HEK293 (cell line): ENCODE measurements at regions not wholly inside any gene's neighbourhood (a gene's known extent, or its start where the extent isn't known, plus 50 kb on each side); places are given as distances from the start of the nearest gene placed in this dataset.

ENCODE experiments used
- CTCF ChIA-PET: fragments of 350-600 bp; formaldehyde crosslinking; extraction: SDS; loops from one replicate; lab custom pipeline; 2021; ENCODE audit warnings: antibody characterized with exemption; lab: Yijun Ruan, JAX
- POLR2A ChIA-PET: fragments of 300-600 bp; formaldehyde crosslinking; extraction: SDS; loops from one replicate; lab custom pipeline; 2020; ENCODE audit warnings: antibody characterized with exemption, inconsistent platforms; lab: Yijun Ruan, JAX
- H3K27ac ChIP-seq: fragments of 200-500 bp; sonication (Bioruptor generic); 2 replicates; pipeline ENCODE4 v1.5.1; 2014; ENCODE audit warnings: low read depth, low read length, control low read depth, inconsistent platforms; ENCODE audit errors: extremely low read depth
- H3K36me3 ChIP-seq, 2 experiments: fragments of 200-500 bp in 1 of 2; sonication (Bioruptor generic) in 1 of 2; 1 replicate in 1 of 2; 2 replicates in 1 of 2; pipeline ENCODE4 v1.5.1; 2014 to 2017; ENCODE audit warnings: inconsistent platforms in 2 of 2, low read length in 2 of 2; ENCODE audit not compliant: control insufficient read depth in 2 of 2, insufficient read depth in 1 of 2
- H3K4me1 ChIP-seq: fragments of 200-500 bp; sonication (Bioruptor generic); 2 replicates; pipeline ENCODE4 v1.5.1; 2014; ENCODE audit warnings: mild to moderate bottlenecking, low read length, inconsistent platforms; ENCODE audit not compliant: control insufficient read depth, insufficient read depth
- H3K4me3 ChIP-seq: 2 replicates; pipeline ENCODE4 v1.5.1; 2011; ENCODE audit warnings: low read depth, mild to moderate bottlenecking, control low read depth, low read length, moderate library complexity
- H3K9me3 ChIP-seq: fragments of 200-500 bp; sonication (Bioruptor generic); 2 replicates; pipeline ENCODE4 v1.5.1; 2014; ENCODE audit warnings: low read depth, low read length, inconsistent platforms; ENCODE audit not compliant: control insufficient read depth, insufficient read depth
- AEBP2 ChIP-seq: fragments of 450-650 bp; formaldehyde crosslinking; IDR thresholded peaks from 2 replicates; pipeline ENCODE4 v1.5.1; 2016; ENCODE audit warnings: missing biosample characterization, missing genetic modification characterization, borderline replicate concordance
- BCL11A ChIP-seq: fragments of 450-650 bp; formaldehyde crosslinking; IDR thresholded peaks from 2 replicates; pipeline ENCODE4 v1.5.1; 2016; ENCODE audit warnings: low read depth, missing biosample characterization, missing genetic modification characterization
- KLF9 ChIP-seq: fragments of 450-650 bp; formaldehyde crosslinking; IDR thresholded peaks from 2 replicates; pipeline ENCODE4 v1.5.1; 2016; ENCODE audit warnings: missing biosample characterization, missing genetic modification characterization, low read depth
- MEIS1 ChIP-seq: sonication (generic); formaldehyde crosslinking; IDR thresholded peaks from 2 replicates; pipeline ENCODE4 v1.8.1; 2022; ENCODE audit warnings: missing genetic modification reagents, mild to moderate bottlenecking, borderline replicate concordance
- OSR2 ChIP-seq: fragments of 450-650 bp; formaldehyde crosslinking; IDR thresholded peaks from 2 replicates; pipeline ENCODE4 v1.5.1; 2016; ENCODE audit warnings: missing biosample characterization, missing genetic modification characterization
- PRDM10 ChIP-seq: fragments of 450-650 bp; formaldehyde crosslinking; IDR thresholded peaks from 2 replicates; pipeline ENCODE4 v1.5.1; 2016; ENCODE audit warnings: missing biosample characterization, missing genetic modification characterization
- ZBTB26 ChIP-seq: fragments of 450-650 bp; formaldehyde crosslinking; optimal IDR thresholded peaks from 2 replicates; pipeline ENCODE3; 2016; ENCODE audit warnings: missing biosample characterization, mild to moderate bottlenecking, missing genetic modification characterization
- ZNF132 ChIP-seq: fragments of 450-650 bp; formaldehyde crosslinking; IDR thresholded peaks from 2 replicates; pipeline ENCODE4 v1.5.1; 2017; ENCODE audit warnings: missing biosample characterization, missing genetic modification characterization, borderline replicate concordance
- ZNF169 ChIP-seq: fragments of 450-650 bp; formaldehyde crosslinking; IDR thresholded peaks from 2 replicates; pipeline ENCODE4 v1.5.1; 2016; ENCODE audit warnings: missing biosample characterization, missing genetic modification characterization
- ZNF266 ChIP-seq: fragments of 450-650 bp; formaldehyde crosslinking; IDR thresholded peaks from 2 replicates; pipeline ENCODE4 v1.5.1; 2016; ENCODE audit warnings: missing biosample characterization, missing genetic modification characterization, low read depth
- ZNF335 ChIP-seq: fragments of 450-650 bp; formaldehyde crosslinking; conservative IDR thresholded peaks from 2 replicates; pipeline ENCODE4 v1.5.1; 2016; ENCODE audit warnings: missing biosample characterization, missing genetic modification characterization
- ZNF341 ChIP-seq: fragments of 450-650 bp; formaldehyde crosslinking; IDR thresholded peaks from 2 replicates; pipeline ENCODE4; 2016; ENCODE audit warnings: low read depth, missing biosample characterization, missing genetic modification characterization
- ZNF394 ChIP-seq: fragments of 450-650 bp; formaldehyde crosslinking; IDR thresholded peaks from 2 replicates; pipeline ENCODE4 v1.5.1; 2016; ENCODE audit warnings: missing biosample characterization, missing genetic modification characterization, mild to moderate bottlenecking, moderate library complexity, borderline replicate concordance
- ZNF426 ChIP-seq: fragments of 450-650 bp; formaldehyde crosslinking; IDR thresholded peaks from 2 replicates; pipeline ENCODE4 v1.5.1; 2017; ENCODE audit warnings: missing biosample characterization, missing genetic modification characterization, mild to moderate bottlenecking, inconsistent platforms, moderate library complexity
- ZNF449 ChIP-seq: fragments of 450-650 bp; formaldehyde crosslinking; IDR thresholded peaks from 2 replicates; pipeline ENCODE4 v1.5.1; 2017; ENCODE audit warnings: missing biosample characterization, mild to moderate bottlenecking, missing genetic modification characterization, moderate library complexity
- ZNF549 ChIP-seq: fragments of 450-650 bp; IDR thresholded peaks from 2 replicates; pipeline ENCODE4 v1.5.1; 2018; ENCODE audit warnings: missing biosample characterization, missing genetic modification characterization, mild to moderate bottlenecking, inconsistent platforms, moderate library complexity
- ZNF610 ChIP-seq: fragments of 450-650 bp; formaldehyde crosslinking; IDR thresholded peaks from 2 replicates; pipeline ENCODE4 v1.5.1; 2016; ENCODE audit warnings: missing biosample characterization, missing genetic modification characterization, borderline replicate concordance
- ZNF654 ChIP-seq: fragments of 450-650 bp; formaldehyde crosslinking; IDR thresholded peaks from 2 replicates; pipeline ENCODE4 v1.5.1; 2016; ENCODE audit warnings: low read depth, missing biosample characterization, missing genetic modification characterization
- ZNF660 ChIP-seq: fragments of 450-650 bp; IDR thresholded peaks from 2 replicates; pipeline ENCODE4 v1.5.1; 2018; ENCODE audit warnings: missing biosample characterization, mild to moderate bottlenecking, missing genetic modification characterization
- ZNF704 ChIP-seq: fragments of 450-650 bp; formaldehyde crosslinking; IDR thresholded peaks from 2 replicates; pipeline ENCODE4 v1.5.1; 2016; ENCODE audit warnings: missing biosample characterization, missing genetic modification characterization
- TF ChIP-seq, protein P1 (sequence below): fragments of 450-650 bp; formaldehyde crosslinking; IDR thresholded peaks from 2 replicates; pipeline ENCODE4 v1.5.1; 2017; ENCODE audit warnings: missing biosample characterization, missing genetic modification characterization

GRCh38 chr9:115194216-115194615 is 76.3 kb upstream of the TNC start:
- no peaks in the 10 kb centered on the region for H3K9me3 ChIP-seq
- 0 out of 2 replicates have a peak, but pooled peaks cover 4% of the 10 kb centered on the region for H3K4me1 ChIP-seq
- no peak overlapping the region for H3K27ac ChIP-seq
- TF ChIP-seq ZNF132 (tag by site-specific recombination), result no peak
- TF ChIP-seq ZNF654 (tag by site-specific recombination), result no peak
- TF ChIP-seq ZNF610, result no peak
- TF ChIP-seq BCL11A (tag by site-specific recombination), result no peak
- no peak for TF ChIP-seq ZNF394 (tag by site-specific recombination)
- TF ChIP-seq ZBTB26 (tag by site-specific recombination), result no peak
- TF ChIP-seq AEBP2 (tag by site-specific recombination), result no peak
- TF ChIP-seq ZNF660 (tag by site-specific recombination), result no peak
- no peak for TF ChIP-seq KLF9 (tag by site-specific recombination)
- no peak for TF ChIP-seq MEIS1 (CRISPR knock-in tag)
- TF ChIP-seq ZNF335 (tag by site-specific recombination), result no peak
- no peak for TF ChIP-seq ZNF341 (tag by site-specific recombination)
- no peak for TF ChIP-seq PRDM10
- CTCF ChIA-PET, result interaction anchor here (0.9 to 1.8 kb wide), 3 partner anchors 20 to 330 kb away, joined by 3 to 4 read pairs (median 3); partner anchors contain the start of gene TNC
- POLR2A ChIA-PET, result no interaction called here
- no peaks in the 10 kb centered on the region for H3K36me3 ChIP-seq
- no peak overlapping the region for H3K4me3 ChIP-seq

- H3K9me3 ChIP-seq, result no peaks in the 10 kb centered on the region
- H3K36me3 ChIP-seq, result no peaks in the 10 kb centered on the region
- POLR2A ChIA-PET, result no interaction called here
- H3K27ac ChIP-seq, result no peak overlapping the region
- H3K4me3 ChIP-seq, result no peak overlapping the region
- H3K4me1 ChIP-seq, result 0 out of 2 replicates have a peak, but pooled peaks cover 4% of the 10 kb centered on the region
- no peak for TF ChIP-seq ZNF169 (tag by site-specific recombination)
- 0 out of 2 replicates have a peak, but pooled peaks have one; percentile 28 for TF ChIP-seq ZNF549
- CTCF ChIA-PET, result no interaction called here
These were observed 78.0 kb upstream of the TNC start for GRCh38 chr9:115195912-115196311.

GRCh38 chr9:115196919-115197318 is 79.0 kb upstream of the TNC start:
- Histone ChIP-seq H3K36me3 (no peaks in the 10 kb centered on the region), H3K4me3 (no peak overlapping the region), H3K9me3 (no peaks in the 10 kb centered on the region), H3K4me1 (0 out of 2 replicates have a peak, but pooled peaks cover 4% of the 10 kb centered on the region), H3K27ac (no peak overlapping the region)
- POLR2A ChIA-PET, result interaction anchor here (1.3 kb wide), 1 partner anchor 79 kb away, joined by 5 read pairs; the partner anchor contains the start of gene TNC
- CTCF ChIA-PET, result interaction anchor here (0.7 kb wide), 1 partner anchor 182 kb away, joined by 3 read pairs; no protein-coding TSS in a partner anchor
- TF ChIP-seq ZNF426 (no peak), ZNF704 (no peak), ZNF266 (no peak), OSR2 (tag by site-specific recombination) (no peak), ZNF449 (tag by site-specific recombination) (no peak)
- TF ChIP-seq, protein P1, sequence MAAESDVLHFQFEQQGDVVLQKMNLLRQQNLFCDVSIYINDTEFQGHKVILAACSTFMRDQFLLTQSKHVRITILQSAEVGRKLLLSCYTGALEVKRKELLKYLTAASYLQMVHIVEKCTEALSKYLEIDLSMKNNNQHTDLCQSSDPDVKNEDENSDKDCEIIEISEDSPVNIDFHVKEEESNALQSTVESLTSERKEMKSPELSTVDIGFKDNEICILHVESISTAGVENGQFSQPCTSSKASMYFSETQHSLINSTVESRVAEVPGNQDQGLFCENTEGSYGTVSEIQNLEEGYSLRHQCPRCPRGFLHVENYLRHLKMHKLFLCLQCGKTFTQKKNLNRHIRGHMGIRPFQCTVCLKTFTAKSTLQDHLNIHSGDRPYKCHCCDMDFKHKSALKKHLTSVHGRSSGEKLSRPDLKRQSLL (tag by site-specific recombination), result no peak
